OCI-LY1 (cell line): ENCODE measurements at regions not wholly inside any gene's neighbourhood (a gene's known extent, or its start where the extent isn't known, plus 50 kb on each side); places are given as distances from the start of the nearest gene placed in this dataset.

Source experiments
- H2AFZ ChIP-seq: fragments of 200-600 bp; sonication (generic), shearing (Covaris generic); 2 replicates; pipeline ENCODE4 v1.6.0; 2014; ENCODE audit warnings: antibody characterized with exemption, mild to moderate bottlenecking, low read length
- H3F3A ChIP-seq: fragments of 200-600 bp; sonication (generic), shearing (Covaris generic); 2 replicates; pipeline ENCODE4 v1.6.0; 2014; ENCODE audit warnings: mild to moderate bottlenecking, antibody characterized with exemption, low read length, moderate library complexity; ENCODE audit not compliant: insufficient read depth
- H3K27ac ChIP-seq: fragments of 200-600 bp; sonication (generic); 2 replicates; pipeline ENCODE4 v1.5.1; 2014; ENCODE audit warnings: low read length, mixed run types, mild to moderate bottlenecking, low read depth; ENCODE audit not compliant: poor library complexity, severe bottlenecking
- H3K27me3 ChIP-seq: fragments of 200-600 bp; sonication (generic); 2 replicates; pipeline ENCODE4 v1.6.0; 2014; ENCODE audit warnings: antibody characterized with exemption, mild to moderate bottlenecking, low read length, moderate library complexity; ENCODE audit not compliant: insufficient read depth
- H3K36me3 ChIP-seq: fragments of 200-600 bp; sonication (generic); 2 replicates; pipeline ENCODE4 v1.6.1; 2014; ENCODE audit warnings: mild to moderate bottlenecking, antibody characterized with exemption, low read length, moderate library complexity, mixed read lengths; ENCODE audit not compliant: insufficient read depth
- H3K4me1 ChIP-seq: fragments of 200-600 bp; sonication (generic); 2 replicates; pipeline ENCODE4 v1.5.1; 2014; ENCODE audit warnings: mild to moderate bottlenecking, low read length, moderate library complexity; ENCODE audit not compliant: insufficient read depth, severe bottlenecking
- H3K4me2 ChIP-seq: fragments of 200-600 bp; sonication (generic), shearing (Covaris generic); 2 replicates; pipeline ENCODE4 v1.6.1; 2014; ENCODE audit warnings: low read length
- H3K4me3 ChIP-seq: fragments of 200-600 bp; sonication (generic); 2 replicates; pipeline ENCODE4 v1.5.1; 2014; ENCODE audit warnings: low read length, low read depth, mild to moderate bottlenecking, mixed read lengths; ENCODE audit not compliant: poor library complexity, severe bottlenecking
- H3K79me2 ChIP-seq: fragments of 200-600 bp; shearing (Covaris generic); 2 replicates; pipeline ENCODE4 v1.6.1; 2016; ENCODE audit warnings: mixed run types, low read length, mixed read lengths; ENCODE audit not compliant: insufficient read depth
- H3K9ac ChIP-seq: fragments of 200-600 bp; sonication (generic), shearing (Covaris generic); 2 replicates; pipeline ENCODE4 v1.6.1; 2014; ENCODE audit warnings: mild to moderate bottlenecking, low read length, mixed read lengths
- H3K9me2 ChIP-seq: fragments of 200-600 bp; sonication (generic), shearing (Covaris generic); 2 replicates; pipeline ENCODE4 v1.6.1; 2014; ENCODE audit warnings: low read depth, mild to moderate bottlenecking, low read length, mixed read lengths
- H3K9me3 ChIP-seq: fragments of 200-600 bp; shearing (Covaris generic); 2 replicates; pipeline ENCODE4 v1.6.1; 2014; ENCODE audit warnings: low read length, mixed read lengths
- H4K20me1 ChIP-seq: fragments of 200-600 bp; sonication (generic), shearing (Covaris generic); 2 replicates; pipeline ENCODE4 v1.6.0; 2016; ENCODE audit warnings: mild to moderate bottlenecking, low read length; ENCODE audit not compliant: insufficient read depth
- CTCF ChIP-seq: fragments of 200-600 bp; sonication (generic), shearing (Covaris generic); IDR thresholded peaks from 2 replicates; pipeline ENCODE4 v1.5.1; 2017; ENCODE audit warnings: mild to moderate bottlenecking, antibody characterized with exemption, low read length, moderate library complexity, mixed read lengths
- EZH2 ChIP-seq: fragments of 200-600 bp; sonication (generic), shearing (Covaris generic); IDR thresholded peaks from 2 replicates; pipeline ENCODE4 v1.8.0; 2017; ENCODE audit warnings: borderline replicate concordance, mixed run types, mild to moderate bottlenecking, antibody characterized with exemption, low read length, moderate library complexity, mixed read lengths

- H3K4me1 ChIP-seq: no peaks in the 10 kb centered on the region
- no peaks in the 10 kb centered on the region for H3K36me3 ChIP-seq
- H2AFZ ChIP-seq: no peak overlapping the region
- H3K4me3 ChIP-seq: no peak overlapping the region
- no peak for TF ChIP-seq CTCF
- TF ChIP-seq EZH2: no peak
- H3F3A ChIP-seq: no peaks in the 10 kb centered on the region
- no peak overlapping the region for H3K4me2 ChIP-seq
- H3K9me2 ChIP-seq: no peaks in the 10 kb centered on the region
- H3K9ac ChIP-seq: no peak overlapping the region
- H3K27me3 ChIP-seq: 0 out of 2 replicates have a peak, but pooled peaks cover 3% of the 10 kb centered on the region
- no peak overlapping the region for H3K27ac ChIP-seq
- no peaks in the 10 kb centered on the region for H4K20me1 ChIP-seq
- H3K9me3 ChIP-seq: no peaks in the 10 kb centered on the region
- no peaks in the 10 kb centered on the region for H3K79me2 ChIP-seq
Measured at GRCh38 chr16:50915120-50915519, 173.2 kb downstream of the CYLD start.

- TF ChIP-seq CTCF (no peak), EZH2 (no peak)
- H3K27me3 ChIP-seq: 0 out of 2 replicates have a peak, but pooled peaks cover 3% of the 10 kb centered on the region
- H2AFZ ChIP-seq: no peak overlapping the region
- no peaks in the 10 kb centered on the region for H3K9me2 ChIP-seq
- H3K36me3 ChIP-seq: no peaks in the 10 kb centered on the region
- H3K79me2 ChIP-seq: no peaks in the 10 kb centered on the region
- no peak overlapping the region for H3K4me3 ChIP-seq
- no peak overlapping the region for H3K9ac ChIP-seq
- no peak overlapping the region for H3K27ac ChIP-seq
- H3K4me1 ChIP-seq: no peaks in the 10 kb centered on the region
- H4K20me1 ChIP-seq: no peaks in the 10 kb centered on the region
- no peak overlapping the region for H3K4me2 ChIP-seq
- no peaks in the 10 kb centered on the region for H3F3A ChIP-seq
- no peaks in the 10 kb centered on the region for H3K9me3 ChIP-seq
Measured at GRCh38 chr16:50910736-50911100, 168.8 kb downstream of the CYLD start.

GRCh38 chr16:50909831-50910735 is 168.2 kb downstream of the CYLD start:
- Histone ChIP-seq H3K27ac (no peak overlapping the region), H3K4me2 (no peak overlapping the region), H3K9me2 (no peaks in the 10 kb centered on the region), H4K20me1 (no peaks in the 10 kb centered on the region), H3K4me3 (no peak overlapping the region), H3K27me3 (0 out of 2 replicates have a peak, but pooled peaks cover 3% of the 10 kb centered on the region), H3K9me3 (no peaks in the 10 kb centered on the region), H3K9ac (no peak overlapping the region), H3K36me3 (no peaks in the 10 kb centered on the region), H3K4me1 (no peaks in the 10 kb centered on the region), H2AFZ (no peak overlapping the region), H3K79me2 (no peaks in the 10 kb centered on the region), H3F3A (no peaks in the 10 kb centered on the region)
- TF ChIP-seq CTCF (no peak), EZH2 (no peak)
